Germinal center (tissue), 1 donor: ENCODE measurements at regions not wholly inside any gene's neighbourhood (a gene's known extent, or its start where the extent isn't known, plus 50 kb on each side); places are given as distances from the start of the nearest gene placed in this dataset.
"Not testable (repeated sequence)": the region's sequence is repeated elsewhere in the genome, so short reads cannot be mapped to it uniquely, and the experiment has no call there.

ENCODE experiments used
- DNase-seq: peaks from one replicate; pipeline ENCODE4 v3.0.0; 2012; ENCODE audit warnings: mixed read lengths, low spot score

DNA sequence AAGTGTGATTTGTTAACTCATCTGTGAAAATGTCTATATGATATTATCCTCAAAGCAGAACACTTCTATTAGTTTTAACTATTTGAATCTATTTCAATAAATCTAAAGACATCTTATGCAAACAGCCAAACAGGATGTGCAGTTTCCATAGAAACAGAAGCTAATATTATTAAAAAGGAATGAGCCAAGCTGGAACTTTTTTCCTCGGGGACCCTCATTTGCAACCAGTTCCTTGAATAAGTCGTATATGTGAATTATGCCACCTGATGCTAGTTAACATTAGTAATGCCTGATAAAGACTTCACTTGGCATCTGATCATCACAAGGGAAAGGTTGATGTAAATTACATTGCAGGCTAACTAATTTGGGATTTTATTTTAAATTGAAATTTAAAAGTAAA, 216.9 kb upstream of the SMLR1 start:
- no peak for DNase-seq

DNA sequence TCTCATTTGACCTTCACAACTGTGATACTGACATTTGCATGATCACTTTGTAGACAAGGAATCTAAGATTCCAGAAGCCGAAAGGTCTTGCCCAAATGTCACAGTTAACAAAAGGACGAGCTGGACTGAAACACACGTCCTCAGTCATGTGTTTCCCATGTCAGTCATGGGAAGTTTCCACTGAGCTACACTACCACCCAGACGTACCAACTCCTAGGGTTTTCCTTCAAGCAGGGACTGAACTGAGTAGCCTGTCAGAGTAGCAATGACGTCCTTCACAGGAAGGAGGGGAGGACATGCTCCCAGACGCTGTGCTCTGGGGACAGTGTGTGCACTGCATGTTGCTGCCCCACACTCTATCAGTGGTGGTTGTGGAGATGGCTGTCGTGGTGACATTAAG, 215.8 kb upstream of the SMLR1 start:
- DNase-seq, result no peak

DNA sequence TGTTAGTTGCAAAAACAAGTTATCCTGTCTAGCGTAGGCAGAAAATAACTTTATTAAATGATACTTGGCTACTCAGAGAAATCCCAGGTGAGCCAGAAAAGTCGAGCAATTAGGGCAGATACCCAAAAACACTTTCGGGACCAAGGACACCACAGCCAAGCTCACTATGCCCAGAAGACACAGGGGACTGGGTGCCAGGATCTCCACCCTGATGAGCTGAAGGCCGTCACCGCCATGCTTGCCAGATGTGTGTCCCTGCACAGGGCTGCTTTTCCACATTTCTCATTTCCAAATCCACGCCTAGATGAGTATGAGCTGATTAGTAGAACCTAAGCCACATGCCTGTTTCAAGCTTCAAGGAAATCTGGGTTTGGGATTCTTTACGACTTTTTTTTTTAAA, 214.0 kb upstream of the SMLR1 start:
- DNase-seq, result no peak

DNA sequence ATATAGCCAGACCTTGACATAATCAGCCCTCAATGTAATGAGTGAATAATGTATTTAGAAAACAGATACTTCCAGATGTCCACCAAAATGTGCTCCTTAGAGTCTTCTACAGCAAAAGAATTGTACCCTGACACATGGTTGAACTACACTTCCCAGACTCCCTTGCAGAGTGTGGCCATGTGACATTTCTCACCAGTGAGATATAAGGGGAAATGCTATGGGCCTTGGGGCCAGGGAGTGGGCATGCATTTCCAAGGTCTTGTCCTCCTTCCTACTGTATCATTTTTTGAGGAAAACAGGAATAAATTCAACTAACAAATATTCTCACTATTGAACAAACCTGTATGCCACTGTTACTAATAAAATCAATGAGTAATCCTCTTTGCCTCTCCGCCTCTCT, 211.4 kb upstream of the SMLR1 start:
- DNase-seq, result no peak

DNA sequence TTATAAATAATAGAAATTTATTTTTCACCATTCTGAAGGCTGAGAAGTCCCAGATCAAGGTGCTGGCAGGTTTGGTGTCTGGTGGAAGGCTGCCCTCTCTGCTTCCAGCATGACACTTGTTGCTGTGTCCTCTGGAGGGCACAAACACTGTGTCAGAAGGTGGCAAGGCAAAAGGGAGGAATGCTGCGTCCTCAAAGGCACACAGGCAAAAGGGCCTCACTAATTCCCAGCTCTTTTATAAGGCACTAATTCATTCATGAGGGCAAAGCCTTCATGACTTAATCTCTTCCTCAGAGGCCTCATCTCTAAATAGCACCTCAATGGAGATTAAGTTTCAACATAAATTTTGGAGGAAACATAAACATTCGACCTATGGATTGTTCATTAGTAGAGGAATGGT, 209.5 kb upstream of the SMLR1 start:
- no peak for DNase-seq

DNA sequence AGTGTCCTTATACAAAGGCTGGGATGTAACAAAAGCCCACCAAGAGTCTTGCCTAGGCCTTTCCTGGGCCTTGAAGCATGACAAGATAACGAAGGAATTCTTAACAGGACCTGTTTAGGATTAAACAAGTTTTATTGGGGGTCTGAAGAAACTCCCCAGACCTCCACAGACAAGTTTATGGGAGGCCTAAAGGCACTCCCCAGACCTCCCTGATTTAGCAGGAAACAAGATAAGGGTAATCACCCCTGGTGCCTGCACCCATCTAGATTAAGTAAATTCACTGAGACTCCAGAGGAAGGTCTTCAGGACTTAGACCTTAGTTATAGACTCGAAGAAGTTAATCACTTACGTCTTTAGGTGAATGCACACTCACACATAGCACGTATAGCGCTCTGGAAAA, 208.4 kb upstream of the SMLR1 start:
- DNase-seq, result not testable (repeated sequence)

DNA sequence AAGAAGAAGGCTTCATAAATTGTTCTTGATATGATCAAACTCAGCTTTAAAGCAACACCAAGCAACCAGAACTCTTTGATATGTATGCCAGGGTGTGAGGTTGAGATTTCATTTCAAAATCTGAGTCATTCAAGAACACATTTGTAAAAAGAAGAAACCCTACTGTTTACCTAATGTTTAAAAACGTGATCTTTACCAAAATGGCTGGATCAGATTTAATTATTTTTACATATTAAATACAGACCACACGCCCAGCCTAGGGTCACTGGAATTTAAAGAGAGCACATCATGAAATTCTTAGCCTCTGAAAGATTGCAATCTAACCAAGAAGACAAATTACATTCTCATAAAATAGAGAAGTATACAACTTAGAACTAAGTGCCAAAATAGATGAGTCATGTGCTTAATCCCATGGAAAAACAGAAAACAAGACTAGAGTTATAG, 206.8 kb upstream of the SMLR1 start:
- DNase-seq, result no peak

DNA sequence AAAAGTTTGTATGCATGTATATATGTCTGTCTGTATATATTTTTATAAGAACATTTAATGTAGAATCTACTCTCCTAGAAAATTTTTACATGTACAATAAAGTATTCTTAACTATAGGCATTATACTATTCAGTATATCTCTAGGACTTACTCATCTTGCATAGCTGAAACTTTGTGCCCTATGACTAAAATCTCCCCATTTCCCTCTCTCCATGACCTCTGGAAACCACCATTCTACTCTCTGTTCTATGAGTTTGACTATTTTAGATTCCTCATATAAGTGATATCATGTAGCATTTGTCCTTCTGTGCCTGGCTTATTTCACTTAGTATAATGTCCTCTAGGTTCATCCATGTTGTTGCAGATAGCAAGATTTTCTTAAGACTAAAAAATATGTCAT, 205.1 kb upstream of the SMLR1 start:
- no peak for DNase-seq

DNA sequence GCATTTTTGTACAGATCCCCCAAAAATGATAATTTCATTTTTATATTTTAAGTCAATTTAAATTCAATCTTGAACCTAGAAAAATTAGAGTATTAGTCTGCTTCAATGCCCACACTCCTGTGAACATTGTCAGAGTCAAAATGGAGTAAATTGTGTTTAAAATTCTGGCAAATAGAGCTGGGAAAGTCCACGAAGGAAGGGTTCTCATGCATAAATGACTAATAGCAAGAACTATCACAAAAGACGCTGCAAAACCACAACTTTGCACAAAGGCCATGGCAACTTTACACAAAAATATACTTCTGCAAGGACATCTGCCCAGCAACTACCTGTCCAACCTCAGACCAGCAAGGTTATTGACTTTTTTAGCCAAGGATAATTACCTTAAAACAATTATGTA, 203.2 kb upstream of the SMLR1 start:
- DNase-seq, result no peak

DNA sequence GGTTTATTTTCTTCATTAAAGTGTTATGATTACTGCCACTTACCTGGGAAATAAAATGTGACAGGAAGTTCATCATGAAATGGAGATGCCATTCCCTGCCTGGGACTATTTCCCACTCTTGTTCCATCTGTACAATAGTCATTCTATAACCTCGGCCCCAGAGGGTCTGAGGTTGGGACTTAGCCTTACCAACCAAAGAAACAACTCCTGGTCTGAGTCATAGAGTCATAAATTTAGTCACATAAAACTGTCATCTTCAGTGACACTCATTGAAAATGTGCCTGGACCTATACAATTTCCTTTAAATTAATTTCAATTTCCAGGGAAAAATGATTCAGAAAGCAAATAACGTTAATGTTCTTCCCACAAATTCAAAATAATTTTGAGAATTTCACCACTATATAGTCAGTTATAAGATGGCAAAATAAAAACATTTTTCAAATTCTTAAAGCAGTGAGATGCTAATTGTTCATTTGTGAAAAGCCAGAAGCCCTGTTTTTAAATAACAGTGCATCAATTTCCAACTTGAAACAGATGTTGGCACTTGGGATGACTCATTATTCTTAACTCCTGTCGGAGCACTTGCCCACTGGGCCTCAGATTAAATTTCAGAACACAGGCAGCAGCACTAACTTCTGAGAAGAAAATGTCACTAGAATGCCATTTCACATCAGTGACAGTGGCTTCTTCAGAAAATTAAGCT, 201.2 kb upstream of the SMLR1 start:
- DNase-seq, result no peak

DNA sequence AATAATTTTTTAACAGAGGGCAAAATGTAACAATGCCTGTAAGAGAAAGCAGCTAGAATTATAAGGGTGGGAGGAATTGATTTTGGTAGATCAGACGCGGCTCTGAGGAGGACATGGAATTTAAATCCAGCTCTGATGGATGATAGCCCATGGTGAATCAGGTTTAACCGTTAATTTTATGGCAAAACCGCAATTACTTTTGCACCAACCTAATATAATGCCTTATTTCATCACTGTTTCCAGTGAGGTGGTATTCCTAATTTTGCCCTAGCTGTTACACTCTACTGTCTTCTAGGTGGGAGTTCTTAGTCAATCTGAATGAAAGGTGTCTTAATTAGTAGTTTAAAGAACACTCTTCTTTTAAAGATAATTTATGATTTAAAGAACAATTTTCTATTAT, 198.3 kb upstream of the SMLR1 start:
- DNase-seq, result no peak

DNA sequence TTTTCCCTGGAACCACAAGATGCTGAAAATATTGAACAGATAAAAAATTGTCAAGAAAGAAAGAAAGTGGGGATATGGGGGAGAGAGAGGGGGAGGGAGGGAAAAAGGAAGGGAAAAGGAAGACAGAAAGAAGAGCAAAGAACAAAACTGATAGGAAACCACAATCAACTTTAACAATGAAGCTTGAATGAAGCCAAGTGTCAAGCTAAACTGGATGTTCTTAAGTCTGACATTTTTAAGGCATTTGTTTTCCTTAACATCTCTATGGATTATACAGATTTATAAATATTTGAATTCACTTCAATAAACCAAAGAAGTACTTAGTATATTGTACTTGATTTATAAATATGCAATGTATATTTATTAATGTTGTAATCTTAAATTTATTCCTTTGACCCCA, 197.6 kb upstream of the SMLR1 start:
- no peak for DNase-seq

DNA sequence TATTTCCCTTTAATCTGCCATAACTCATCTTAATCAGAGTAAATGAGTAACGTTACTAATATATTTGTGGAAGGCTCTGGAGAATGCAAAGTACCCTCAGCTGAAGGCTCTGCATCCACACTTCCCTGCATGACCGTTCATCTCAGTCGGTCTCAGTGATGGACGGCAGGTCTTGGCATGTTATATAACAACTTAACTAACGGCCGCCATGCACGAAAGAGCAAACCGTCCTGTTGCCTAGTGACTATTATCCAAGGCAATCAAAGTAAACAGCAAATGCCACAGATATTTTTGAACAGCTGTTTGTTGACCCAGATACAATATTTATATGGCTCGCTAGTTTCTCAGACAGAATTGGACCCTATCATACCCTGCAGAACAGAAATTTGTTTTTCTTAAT, 194.9 kb upstream of the SMLR1 start:
- DNase-seq, result no peak

DNA sequence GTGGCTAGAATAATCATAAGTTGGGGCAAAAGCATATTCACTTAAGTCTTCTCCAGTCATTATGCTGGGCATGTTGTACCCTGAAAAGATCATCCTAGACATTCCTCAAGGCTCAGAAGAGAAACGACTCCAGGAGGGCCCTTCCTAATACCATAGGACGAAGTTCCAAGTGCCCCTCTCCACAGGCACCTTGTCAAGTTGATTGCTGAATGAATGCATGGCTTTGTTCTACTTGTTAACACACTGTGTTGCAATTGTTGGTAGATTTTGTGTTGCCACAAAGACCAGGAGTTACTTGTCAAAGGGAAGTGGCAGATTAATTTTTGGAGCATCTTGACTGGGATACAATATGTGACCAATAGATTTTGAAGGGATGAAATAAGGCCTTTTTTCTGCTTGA, 194.3 kb upstream of the SMLR1 start:
- DNase-seq, result no peak

DNA sequence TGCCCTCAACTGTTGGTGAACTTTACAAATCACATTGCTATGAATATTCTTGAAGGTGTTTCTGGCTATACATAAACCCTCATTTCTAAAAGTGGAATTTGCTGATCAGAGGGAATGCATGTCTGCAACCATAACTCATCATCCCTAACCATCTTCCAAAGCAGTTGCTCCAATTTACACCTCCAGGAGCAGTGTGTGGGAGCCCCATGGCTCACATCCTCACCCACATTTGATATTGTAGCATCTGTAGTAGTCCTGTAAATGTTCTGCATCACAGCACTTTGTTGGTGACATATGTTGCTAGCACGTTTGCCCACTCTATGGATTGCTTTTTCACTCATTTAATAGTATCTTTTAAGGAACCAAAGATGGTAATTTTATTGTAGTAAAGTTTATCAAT, 183.8 kb upstream of the SMLR1 start:
- no peak for DNase-seq

DNA sequence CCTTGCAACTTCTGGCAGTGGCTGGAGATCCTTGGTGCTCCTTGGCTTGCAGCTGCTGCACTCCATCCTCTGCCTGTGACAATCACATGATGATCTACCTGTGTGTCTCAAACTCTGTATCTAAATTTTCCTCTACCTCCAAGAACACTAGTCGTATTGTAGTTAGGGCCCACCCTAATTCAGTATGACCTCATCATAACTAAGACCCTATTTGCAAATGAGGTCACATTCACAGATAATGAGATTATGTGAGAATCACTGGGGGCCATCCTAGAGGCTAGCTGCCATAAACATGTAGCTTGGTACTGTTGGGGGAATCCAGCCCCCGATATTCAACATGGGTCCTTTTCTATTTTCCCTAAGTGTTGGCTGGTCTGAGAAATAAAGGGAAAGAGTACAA, 183.0 kb upstream of the SMLR1 start:
- no peak for DNase-seq

DNA sequence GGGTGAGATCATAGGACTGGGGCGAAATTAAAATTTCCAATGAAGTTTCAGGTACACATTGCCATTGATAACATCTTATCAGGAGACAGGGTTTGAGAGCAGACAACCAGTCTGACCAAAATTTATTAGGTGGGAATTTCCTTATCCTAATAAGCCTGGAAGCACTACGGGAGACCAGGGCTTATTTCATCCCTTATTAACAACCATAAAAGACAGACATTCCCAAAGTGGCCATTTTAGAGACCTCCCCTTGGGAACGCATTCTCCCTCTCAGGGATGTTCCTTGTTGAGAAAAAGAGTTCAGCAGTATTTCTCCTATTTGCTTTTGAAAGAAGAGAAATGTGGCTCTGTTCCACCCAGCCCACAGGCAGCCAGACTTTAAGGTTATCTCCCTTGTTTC, 182.4 kb upstream of the SMLR1 start:
- not testable (repeated sequence) for DNase-seq

DNA sequence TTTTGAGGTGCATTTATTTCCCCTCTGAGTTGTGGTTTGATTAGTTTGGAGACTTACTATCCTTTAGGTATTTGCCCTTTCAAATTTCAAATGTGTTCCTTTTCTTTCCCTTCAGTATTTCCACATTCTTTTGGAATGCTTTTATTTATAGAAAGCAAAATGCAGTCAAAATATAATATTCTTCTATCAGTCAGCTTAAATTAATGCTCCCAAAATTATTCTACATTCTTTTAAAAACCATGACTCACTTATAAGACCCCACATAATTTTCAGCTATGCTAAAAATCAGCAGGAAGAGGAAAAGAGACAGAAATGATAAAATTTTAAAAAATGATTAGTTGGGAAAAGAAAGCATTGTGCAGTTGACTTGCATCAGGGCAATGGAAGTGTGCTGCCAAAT, 180.0 kb upstream of the SMLR1 start:
- DNase-seq, result no peak

DNA sequence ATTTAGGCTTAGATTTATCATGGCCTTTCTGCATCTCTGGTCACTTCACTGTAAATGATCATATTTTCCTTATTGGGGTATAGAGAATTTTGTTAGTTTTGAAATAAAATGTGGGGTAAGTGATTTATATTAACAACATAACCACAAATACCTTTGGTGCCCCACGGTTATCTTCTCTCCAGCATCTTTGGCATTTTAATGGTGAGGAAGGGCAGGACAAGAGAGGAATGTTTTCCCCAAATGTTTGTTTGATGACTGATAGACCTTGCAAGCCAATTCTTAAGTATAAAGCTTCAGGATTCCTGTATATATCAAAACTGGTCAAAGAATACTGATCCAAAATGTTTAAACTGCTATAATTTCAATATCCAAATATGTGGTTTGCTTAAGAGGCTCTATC, 171.6 kb upstream of the SMLR1 start:
- no peak for DNase-seq

DNA sequence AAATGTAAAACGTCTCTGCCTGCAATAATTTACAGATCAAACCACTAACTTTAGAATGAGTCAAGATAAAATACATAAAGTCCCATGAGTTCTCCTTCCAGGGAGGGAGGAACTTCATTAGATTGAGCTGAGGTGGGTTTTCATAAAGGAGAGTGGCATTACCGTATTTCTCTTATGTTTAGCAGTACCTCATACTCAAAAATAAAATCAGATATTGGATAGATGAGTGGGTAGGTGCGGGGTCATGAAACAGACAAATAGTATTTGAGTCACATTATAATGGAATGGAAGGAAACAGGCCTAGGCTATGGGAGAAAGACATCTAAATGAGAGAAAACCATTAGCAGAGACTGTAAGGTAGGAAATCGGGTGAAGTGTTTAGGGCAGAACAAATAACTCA, 166.1 kb upstream of the SMLR1 start:
- DNase-seq, result no peak

DNA sequence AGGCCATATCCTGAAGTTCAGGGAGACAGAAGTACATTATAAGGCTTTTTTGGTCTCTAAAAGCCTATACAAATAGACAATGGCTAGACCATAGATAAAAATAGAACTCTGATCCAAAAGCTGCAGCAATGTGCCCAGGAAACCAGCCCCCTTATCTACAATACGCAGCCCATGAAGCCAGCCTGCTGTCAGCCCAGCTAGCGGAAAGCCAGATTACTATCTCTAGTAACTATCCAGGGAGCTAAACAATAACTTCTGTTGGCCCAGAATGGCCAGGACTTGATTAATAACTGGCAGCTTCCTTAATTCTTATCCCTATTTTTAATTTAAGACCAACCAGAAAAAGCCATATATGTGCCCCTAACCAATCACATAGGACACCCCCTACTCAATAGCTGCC, 160.4 kb upstream of the SMLR1 start:
- DNase-seq, result no peak

DNA sequence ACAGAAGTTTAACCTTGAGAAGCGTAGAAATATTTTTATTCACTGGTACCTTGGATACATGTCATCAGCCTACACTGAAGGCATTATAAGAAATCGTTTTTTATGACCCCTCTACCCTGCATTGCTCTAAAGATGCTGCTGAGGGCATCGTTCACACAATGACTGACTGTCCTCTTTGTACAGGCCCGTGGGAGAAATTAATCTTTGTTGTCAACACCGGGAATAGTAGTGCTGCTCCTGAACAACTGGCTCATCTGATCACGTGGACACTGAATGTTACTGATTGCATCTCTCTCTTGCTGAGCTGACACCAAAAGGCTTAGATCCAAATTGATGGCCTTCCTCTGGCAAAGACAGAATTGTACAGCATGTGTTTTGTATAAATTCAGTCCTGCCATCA, 157.1 kb upstream of the SMLR1 start:
- DNase-seq, result no peak

DNA sequence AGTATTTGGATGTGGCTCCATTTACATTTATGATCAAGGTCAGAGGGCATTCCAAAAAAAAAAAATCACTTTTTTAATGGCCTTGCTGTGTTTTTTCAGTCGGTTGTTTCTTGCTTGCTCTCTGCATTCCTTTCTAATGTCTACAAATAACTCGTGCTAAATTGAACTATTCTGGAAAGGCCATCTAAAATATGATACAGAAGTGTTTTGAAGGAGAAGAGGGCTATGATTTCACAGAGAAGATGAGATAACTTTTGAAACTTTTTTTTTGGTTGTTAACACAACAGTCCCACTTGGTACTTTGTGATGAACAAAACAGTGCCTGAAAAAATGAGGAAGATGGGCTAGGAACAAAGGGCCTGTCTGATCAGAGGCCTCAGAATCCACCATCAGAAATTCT, 156.1 kb upstream of the SMLR1 start:
- no peak for DNase-seq

DNA sequence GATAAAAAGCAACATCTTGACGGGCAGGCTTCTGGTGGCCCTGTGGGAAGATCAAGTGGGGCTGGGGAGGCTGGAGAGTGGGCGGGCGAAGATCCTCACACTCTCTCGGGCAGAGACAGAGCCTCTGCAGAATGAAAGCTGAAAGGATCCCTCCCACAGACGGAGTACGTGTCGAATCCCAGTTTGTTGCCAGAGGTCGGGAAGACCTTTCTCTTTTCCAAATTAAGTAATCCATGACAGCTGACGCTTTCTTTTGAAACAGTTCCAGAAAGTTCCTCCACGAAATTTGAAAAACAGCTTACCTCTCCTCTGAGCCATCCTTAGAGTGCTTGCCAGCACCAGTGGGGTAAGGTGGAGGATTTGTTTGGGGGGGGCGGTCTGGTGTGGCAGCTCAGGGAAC, 155.6 kb upstream of the SMLR1 start:
- no peak for DNase-seq

DNA sequence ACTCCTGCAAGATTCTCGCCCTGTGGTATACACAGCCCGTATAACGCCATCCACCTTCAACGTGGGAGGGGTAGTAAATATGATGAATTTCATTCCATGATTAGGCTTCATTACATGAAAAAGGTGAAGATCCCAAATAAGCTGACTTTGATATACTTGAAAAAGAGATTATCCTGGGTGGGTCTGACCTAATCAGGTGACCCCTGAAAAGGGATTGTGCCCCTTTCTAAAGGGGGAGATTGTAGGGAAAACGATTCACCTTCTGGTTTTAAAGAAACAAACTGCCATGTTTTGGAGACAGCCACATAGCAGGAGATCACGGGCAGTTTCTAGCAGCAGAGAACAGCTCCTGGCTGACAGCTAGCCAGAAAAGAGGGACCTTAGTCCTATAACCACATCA, 155.1 kb upstream of the SMLR1 start:
- DNase-seq, result no peak
